ENCODE measurements at regions not wholly inside any gene's neighbourhood (a gene's known extent, or its start where the extent isn't known, plus 50 kb on each side); places are given as distances from the start of the nearest gene placed in this dataset.

DNA sequence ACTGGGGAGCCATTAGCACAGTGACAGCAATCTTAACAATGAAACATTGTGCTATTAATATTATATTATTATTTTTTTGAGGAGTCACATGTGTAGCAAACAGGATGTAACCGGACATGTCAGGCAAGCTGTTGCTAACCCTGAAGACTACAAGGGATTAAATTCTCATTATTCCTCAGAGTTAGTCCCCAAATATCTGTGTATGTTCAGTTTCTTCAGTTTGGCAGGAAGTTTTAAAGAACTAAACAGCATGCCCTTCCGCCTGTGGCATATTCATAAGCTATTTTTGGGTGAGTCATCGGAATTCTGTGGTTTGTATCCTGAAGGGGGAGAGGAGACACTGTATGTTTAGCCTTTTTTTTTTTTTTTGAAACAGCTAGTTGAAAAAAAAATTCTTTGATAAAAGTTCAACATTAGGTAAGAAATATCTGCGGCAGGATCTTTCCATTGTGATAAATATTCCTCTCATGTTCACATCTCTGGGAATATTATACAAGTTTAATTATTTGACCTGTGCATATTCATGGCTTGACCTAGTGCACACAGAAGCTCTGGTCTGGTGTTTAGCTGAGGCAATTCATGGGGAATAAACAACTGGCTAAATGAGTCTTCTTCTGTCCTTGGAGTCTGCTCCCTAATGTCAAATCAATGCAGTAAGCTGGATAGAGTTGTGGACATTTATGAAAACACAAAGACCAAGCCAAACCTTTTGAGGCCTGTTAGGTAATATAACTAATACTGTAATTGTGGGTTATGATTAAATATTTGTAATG lies 202.7 kb upstream of the CDKN2B start:
- no peak for DNase-seq
- H3K27ac ChIP-seq = no peak overlapping the region
- WGBS, 2 donors = 45 to 50% methylated on average over 4 of the region's 4 CpGs
- intact Hi-C loops (cut with DNase I) = no loop called here
- no peak for ATAC-seq
- H3K36me3 ChIP-seq (replicated peaks in 1 of 2; ENCODE audit: insufficient read depth in 1 of 2, low read depth in 2 of 2) = no peaks in the 10 kb centered on the region
- no peaks in the 10 kb centered on the region for H3K4me1 ChIP-seq
- H3K4me3 ChIP-seq = no peak overlapping the region
- TF ChIP-seq POLR2A (IDR thresholded peaks at IDR 0.05) = no peak
- TF ChIP-seq, protein P1, sequence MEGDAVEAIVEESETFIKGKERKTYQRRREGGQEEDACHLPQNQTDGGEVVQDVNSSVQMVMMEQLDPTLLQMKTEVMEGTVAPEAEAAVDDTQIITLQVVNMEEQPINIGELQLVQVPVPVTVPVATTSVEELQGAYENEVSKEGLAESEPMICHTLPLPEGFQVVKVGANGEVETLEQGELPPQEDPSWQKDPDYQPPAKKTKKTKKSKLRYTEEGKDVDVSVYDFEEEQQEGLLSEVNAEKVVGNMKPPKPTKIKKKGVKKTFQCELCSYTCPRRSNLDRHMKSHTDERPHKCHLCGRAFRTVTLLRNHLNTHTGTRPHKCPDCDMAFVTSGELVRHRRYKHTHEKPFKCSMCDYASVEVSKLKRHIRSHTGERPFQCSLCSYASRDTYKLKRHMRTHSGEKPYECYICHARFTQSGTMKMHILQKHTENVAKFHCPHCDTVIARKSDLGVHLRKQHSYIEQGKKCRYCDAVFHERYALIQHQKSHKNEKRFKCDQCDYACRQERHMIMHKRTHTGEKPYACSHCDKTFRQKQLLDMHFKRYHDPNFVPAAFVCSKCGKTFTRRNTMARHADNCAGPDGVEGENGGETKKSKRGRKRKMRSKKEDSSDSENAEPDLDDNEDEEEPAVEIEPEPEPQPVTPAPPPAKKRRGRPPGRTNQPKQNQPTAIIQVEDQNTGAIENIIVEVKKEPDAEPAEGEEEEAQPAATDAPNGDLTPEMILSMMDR (IDR thresholded peaks at IDR 0.05) = no peak
- no peaks in the 10 kb centered on the region for H3K9me3 ChIP-seq
- no peaks in the 10 kb centered on the region for H3K27me3 ChIP-seq

DNA sequence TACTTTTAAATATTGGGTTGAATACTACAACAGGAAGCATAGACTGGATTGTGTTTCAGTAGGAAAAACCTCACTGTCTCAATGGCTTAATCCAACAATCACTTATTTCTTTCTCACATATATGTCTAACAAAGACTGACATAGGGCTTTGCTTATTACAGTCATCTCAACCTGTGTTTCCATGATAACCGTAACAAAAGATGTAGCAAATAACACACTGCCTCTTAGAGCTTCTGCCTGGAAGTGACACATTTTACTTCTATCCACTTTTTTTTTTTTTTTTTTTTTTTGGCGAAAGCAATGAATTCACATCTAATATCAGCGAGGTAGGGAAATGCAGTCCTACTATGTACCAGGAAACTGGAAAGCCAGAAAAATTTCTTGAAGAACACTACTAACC lies 204.9 kb upstream of the CDKN2B start:
- WGBS, 2 donors = 84 to 89% methylated on average over 3 of the region's 3 CpGs
- no peaks in the 10 kb centered on the region for H3K27me3 ChIP-seq
- no peak for TF ChIP-seq POLR2A (IDR thresholded peaks at IDR 0.05)
- TF ChIP-seq, protein P1 (IDR thresholded peaks at IDR 0.05) = no peak
- H3K27ac ChIP-seq = no peak overlapping the region
- no peaks in the 10 kb centered on the region for H3K4me1 ChIP-seq
- H3K9me3 ChIP-seq = no peaks in the 10 kb centered on the region
- H3K36me3 ChIP-seq (replicated peaks in 1 of 2; ENCODE audit: insufficient read depth in 1 of 2, low read depth in 2 of 2) = no peaks in the 10 kb centered on the region
- intact Hi-C loops (cut with DNase I) = no loop called here
- ATAC-seq (no peak), DNase-seq (no peak)
- no peak overlapping the region for H3K4me3 ChIP-seq

DNA sequence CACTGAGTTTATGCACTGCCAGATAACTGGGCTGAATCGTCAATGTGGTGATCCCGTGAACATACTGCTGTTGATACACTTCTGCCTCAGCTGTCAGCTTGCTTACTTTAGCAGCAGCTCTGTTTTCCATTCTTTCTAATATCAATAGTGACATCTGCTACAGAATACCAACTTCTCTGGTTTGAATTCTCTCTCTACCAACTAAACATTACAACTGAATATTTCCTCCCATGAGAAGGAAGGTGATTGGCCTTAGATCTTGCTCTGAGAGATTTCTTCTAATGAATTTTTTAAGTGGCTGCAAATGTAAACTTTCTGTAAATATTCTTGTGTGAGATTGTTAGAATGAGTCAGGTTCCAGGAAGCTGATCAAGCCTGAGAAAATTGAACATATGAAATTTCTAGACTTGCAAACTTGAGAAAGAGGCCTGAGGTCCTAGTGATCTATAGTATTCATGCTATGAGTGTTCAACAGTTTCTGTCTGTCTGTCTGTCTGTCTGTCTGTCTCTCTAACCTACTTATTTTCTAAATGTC lies 205.5 kb upstream of the CDKN2B start:
- ATAC-seq (no peak), DNase-seq (peak in 1 of 4 donors; percentile 8)
- Histone ChIP-seq H3K36me3 (replicated peaks in 1 of 2; ENCODE audit: insufficient read depth in 1 of 2, low read depth in 2 of 2) (no peaks in the 10 kb centered on the region), H3K9me3 (no peaks in the 10 kb centered on the region), H3K27ac (no peak overlapping the region), H3K27me3 (no peaks in the 10 kb centered on the region), H3K4me1 (no peaks in the 10 kb centered on the region), H3K4me3 (no peak overlapping the region)
- WGBS, 2 donors = 35 to 36% methylated on average over 2 of the region's 2 CpGs
- intact Hi-C loops (cut with DNase I) = no loop called here
- TF ChIP-seq, protein P1 (IDR thresholded peaks at IDR 0.05) = no peak
- no peak for TF ChIP-seq POLR2A (IDR thresholded peaks at IDR 0.05)

DNA sequence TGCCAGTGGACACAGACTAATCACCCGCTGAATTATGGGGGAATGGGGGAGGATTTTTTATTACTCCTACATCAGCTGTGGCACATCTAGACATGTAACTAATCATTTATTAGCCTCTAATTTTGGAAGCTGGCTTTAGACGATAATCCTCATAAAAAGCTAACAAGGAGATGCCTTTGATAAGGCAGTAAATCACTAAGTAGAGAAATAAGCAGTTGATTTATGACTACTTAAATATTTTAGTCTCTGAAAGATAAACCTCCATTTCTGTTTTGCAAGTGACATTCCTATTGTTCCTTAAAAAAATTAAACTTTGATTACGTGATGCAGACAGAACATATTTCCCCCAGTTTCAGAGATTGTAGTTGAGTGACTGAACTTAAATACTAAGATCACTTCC lies 206.4 kb upstream of the CDKN2B start:
- ATAC-seq (no peak), DNase-seq (no peak)
- intact Hi-C loops (cut with DNase I) = no loop called here
- H3K27me3 ChIP-seq = no peaks in the 10 kb centered on the region
- H3K4me3 ChIP-seq = no peak overlapping the region
- H3K27ac ChIP-seq = no peak overlapping the region
- TF ChIP-seq POLR2A (IDR thresholded peaks at IDR 0.05) = no peak
- TF ChIP-seq, protein P1 (IDR thresholded peaks at IDR 0.05) = no peak
- H3K36me3 ChIP-seq (replicated peaks in 1 of 2; ENCODE audit: insufficient read depth in 1 of 2, low read depth in 2 of 2) = no peaks in the 10 kb centered on the region
- H3K4me1 ChIP-seq = no peaks in the 10 kb centered on the region
- WGBS, 2 donors = 54 to 59% methylated on average over 3 of the region's 3 CpGs
- H3K9me3 ChIP-seq = no peaks in the 10 kb centered on the region

DNA sequence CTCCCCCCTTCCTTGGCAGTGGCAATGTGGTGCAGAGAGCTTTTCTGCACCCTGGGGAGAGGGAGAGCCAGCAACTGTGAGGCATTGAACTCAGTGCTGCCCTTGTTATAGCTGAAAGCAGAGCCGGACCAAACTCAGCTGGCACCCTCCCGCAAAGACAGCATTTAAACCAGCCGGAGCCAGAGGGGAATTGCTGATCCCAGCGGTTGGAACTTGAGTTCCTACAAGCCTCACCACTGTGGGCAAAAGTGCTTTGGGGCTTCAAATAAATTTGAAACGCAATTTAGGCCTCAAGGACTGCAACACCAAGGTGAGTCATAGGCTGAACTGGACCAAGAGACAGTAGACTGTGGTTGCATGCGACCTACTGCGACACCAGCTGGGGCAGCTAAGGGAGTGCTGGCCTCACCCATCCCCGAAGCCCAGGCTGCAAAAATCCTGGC lies 207.6 kb upstream of the CDKN2B start:
- Histone ChIP-seq H3K36me3 (replicated peaks in 1 of 2; ENCODE audit: insufficient read depth in 1 of 2, low read depth in 2 of 2) (no peaks in the 10 kb centered on the region), H3K4me3 (no peak overlapping the region), H3K4me1 (no peaks in the 10 kb centered on the region), H3K9me3 (no peaks in the 10 kb centered on the region), H3K27me3 (no peaks in the 10 kb centered on the region), H3K27ac (no peak overlapping the region)
- 67 to 78% methylated on average over 8 of the region's 8 CpGs for WGBS, 2 donors
- intact Hi-C loops (cut with DNase I) = no loop called here
- no peak for ATAC-seq
- DNase-seq = no peak
- TF ChIP-seq, protein P1 (IDR thresholded peaks at IDR 0.05) = no peak
- no peak for TF ChIP-seq POLR2A (IDR thresholded peaks at IDR 0.05)

All from body of pancreas (tissue), 4 donors.